RKO (cell line): ENCODE measurements at regions not wholly inside any gene's neighbourhood (a gene's known extent, or its start where the extent isn't known, plus 50 kb on each side); places are given as distances from the start of the nearest gene placed in this dataset.
"Not testable (repeated sequence)": the region's sequence is repeated elsewhere in the genome, so short reads cannot be mapped to it uniquely, and the experiment has no call there.

Source experiments
- DNase-seq: peaks from one replicate; pipeline ENCODE4 v3.0.0-alpha.2; 2016; ENCODE audit warnings: low spot score

DNA sequence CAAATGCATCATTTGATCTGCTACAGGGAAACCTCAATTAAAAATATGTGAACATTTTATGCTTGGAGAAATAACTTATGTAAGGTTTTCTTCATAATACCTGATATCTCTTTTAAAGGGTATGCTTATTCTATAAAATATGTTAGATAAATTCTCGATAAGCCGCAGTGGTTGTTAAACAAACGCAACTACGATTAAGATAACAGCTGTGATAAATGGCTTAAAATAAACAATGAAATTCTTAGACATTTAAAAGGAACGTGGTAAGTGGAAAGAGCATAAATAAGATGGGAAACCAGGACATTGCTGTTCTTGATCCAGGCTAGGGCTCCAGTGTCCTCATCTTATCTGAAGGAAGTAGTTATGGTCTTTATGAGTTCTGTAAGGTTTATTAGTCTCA, 415.9 kb downstream of the CD83 start:
- no peak for DNase-seq

DNA sequence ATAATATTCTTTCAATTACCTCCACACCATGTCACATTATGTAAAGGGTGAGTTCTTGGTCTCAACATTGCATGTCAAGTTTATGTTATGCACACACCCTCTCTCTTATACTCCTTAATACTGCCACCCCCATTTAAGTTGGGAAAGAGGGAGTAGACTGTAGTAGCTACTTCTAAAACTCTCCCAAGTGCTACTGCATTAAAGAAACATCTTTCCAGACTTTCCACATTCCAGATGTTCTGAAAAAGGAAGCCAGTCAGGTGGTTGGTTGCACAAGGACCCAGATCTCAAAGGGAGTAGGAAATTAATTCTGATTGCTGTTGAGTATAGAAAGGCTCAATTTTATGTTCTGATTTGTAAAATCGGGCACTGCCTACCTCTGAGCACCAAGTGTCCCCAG, 419.5 kb downstream of the CD83 start:
- no peak for DNase-seq

DNA sequence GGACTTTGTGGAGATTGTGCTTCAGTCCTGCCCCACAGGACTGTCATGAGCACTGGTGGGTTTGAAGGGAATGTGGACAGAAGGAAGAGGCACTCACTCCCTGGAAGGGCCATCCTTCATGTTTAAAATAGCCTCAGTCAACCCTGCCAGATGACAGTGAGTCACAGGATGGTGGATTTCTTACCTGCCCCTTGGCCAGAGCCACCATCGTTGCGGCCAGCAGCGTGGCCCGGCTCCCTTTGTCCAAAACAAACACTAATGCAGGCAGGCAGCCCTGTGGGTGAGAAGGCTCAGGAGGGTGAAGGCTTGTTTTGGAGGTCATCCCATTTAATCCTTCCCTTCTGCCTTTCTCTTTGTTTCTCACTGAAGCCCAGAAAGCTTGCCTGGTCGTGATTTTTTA, 422.7 kb downstream of the CD83 start:
- no peak for DNase-seq

DNA sequence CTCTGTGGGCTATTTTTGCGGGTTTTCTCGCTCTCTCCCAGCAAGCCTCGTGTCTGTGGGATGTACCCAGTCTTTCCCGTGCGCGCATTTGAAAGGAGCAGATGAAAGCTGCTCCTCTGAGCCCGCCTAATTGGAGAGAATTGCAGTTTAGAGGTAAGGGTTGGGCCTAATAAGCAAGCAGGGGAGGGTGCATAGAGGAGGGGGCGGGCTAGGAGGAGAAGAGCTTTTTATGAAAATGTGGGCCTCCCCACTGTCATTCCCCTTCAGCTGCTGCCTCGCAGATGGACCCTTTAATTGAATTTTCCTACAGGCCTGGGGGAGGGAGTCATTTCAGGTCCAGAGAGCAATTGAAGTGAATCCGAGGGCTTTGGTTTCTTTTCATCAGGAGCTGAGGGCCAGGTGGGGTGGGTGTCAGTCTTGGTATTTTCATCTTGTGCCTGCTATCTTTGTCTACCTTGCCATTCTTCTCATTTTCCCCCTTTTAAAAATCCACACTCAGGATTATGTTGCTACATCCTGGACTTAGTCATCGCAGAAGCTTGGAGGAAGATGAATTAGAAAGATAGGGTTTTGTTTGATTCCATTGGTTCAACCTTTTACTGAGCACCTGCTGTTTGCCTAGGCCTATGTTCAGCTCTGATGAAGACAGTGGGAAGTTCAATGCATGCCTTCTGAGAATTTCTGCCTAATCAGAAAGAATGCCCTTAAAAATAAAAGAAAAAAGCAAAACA, 423.4 kb downstream of the CD83 start:
- no peak for DNase-seq

DNA sequence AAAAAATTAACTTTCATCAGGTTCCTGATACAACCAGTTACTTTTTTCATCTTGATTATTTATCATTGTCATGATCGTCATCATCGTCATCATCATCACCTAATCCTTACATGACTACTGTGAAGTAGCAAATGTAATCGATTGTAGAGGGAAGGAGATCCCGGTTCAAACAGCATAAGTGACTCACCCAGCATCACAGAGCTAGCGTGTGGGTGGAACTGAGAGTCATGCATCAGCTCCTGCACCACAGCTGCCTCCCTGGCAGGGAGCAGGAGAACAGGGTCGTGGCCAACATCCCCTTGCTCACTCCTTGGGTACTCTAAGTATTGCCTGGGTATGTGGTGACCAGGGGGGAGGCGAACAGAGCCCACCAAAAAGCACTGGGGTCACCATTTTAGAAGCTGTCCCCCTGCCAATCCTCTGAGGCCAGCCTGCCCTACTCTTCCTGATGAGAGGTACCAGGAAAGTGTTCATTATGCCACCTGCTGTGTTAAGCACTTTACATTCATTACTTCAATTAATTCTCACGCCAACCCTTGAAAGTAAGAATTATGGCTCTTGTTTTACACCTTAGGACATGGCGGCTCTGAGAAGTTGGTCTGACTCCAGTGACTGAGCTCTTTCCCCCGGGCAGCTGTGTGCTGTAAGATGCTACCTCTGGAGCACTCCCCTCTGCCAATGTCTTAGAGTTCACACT, 425.2 kb downstream of the CD83 start:
- DNase-seq = peak; percentile 58

DNA sequence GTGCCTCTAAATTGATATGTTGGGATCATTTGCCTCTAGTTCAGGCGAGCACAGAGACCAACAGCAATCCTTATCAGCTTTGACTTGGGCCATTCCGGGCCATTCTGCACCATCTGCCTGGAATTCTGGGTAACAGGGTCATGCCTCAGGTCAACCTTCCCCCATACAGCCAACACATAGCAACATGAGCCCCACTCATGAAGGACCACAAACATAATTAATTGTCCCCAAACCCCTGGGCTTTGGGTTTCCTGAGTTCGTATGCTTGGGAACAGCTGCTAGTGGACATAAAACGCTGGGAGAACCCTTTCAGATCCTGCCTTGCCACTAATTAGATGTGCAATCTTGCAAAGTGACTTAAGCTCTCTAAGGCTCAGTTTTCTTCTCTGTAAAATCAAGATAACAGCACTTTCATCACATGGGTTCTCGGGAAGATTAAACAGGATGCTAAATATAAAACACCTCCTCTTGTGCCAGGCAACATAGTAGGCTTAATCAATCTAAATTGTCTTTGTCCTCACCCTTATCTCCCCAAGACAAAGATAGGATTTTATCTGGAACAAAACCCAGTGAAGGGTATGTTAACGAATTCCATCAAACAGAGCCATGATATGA, 426.5 kb downstream of the CD83 start:
- DNase-seq = no peak

DNA sequence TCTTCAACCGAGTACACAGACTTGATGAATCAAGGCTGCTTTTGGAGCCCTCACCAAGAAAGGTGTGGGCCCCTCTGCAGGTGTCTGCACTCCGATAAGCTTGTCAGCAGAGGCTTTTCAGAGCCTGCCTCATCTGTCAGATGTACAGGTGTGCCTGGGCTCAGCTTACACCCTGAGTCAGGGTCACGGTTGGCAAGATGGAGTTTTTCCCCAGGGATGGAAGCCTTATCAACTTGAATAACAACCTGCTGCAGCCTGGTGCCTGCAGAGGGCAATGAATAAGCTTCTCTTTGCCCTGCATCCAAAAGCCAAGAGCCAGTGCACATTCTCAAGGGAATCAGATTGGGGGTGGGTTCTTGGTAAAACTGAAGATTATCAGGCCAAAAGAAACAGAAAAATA, 427.1 kb downstream of the CD83 start:
- DNase-seq = no peak

DNA sequence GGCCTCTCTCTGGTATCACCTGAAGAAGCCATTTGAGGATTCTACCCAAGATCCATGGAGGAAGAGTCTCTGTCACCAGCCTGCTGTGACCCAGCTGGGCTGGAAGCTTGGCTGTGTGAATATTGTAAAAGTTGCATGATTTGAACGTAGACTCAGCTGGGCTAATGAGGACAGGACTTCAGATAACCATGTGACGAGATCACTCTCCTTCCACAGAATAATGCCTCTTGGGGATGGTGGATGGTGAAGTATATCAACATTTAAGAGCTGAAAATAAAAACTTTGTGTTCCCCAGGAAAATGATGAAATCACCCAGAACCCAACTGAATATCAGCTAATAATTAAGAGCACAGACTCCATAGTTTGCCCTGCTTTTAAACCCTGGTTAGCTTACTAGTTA, 427.9 kb downstream of the CD83 start:
- DNase-seq = no peak

DNA sequence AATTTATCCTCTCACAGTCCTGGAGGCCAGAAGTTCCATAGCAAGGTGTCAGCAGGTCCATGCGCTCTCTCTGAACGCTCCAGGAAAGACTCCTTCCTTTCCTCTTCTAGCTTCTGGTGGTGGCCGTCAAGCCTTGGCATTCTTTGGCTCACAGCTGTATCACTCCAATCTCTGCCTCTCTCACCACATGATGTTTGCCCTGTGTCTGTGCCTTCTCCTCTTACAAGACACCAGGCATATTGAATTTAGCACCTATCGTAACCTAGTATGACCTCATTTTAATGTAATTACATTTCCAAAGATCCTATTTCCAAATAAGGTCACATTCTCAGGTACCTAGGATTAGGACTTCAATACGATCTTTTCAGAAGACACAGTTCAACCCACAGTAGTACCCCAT, 428.5 kb downstream of the CD83 start:
- no peak for DNase-seq

DNA sequence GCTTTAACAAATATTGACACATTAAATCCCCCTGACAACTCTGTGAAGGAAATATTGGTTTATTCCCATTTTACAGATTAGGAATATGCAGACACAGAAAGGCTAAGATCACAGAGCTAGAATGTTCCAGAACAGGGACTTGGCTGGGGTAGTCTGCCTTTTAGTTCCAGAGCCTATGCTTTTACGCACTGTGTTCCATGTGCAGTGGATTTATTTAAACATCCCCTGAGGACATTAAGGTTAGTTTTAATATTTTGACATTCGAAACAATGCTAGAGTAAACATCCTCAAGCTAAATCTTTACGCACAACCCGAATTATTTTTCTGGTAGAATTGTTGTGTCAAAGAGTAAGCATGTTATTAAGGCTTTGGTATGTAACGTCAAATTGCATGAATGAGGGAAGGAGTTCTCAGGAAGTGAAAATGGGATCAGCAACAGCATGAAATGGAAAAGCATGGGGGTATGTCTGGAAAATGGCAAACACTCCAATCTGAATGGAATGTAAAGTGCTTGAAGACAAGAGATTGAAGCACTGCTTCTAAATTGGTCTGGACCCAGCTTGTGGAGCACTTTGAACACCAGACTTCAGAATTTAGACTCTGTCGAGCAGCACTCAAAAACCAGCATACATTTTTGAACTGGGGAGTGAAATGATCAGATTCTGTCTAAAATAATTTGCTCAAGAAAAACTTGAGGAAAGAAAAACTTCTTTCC, 429.9 kb downstream of the CD83 start:
- no peak for DNase-seq

DNA sequence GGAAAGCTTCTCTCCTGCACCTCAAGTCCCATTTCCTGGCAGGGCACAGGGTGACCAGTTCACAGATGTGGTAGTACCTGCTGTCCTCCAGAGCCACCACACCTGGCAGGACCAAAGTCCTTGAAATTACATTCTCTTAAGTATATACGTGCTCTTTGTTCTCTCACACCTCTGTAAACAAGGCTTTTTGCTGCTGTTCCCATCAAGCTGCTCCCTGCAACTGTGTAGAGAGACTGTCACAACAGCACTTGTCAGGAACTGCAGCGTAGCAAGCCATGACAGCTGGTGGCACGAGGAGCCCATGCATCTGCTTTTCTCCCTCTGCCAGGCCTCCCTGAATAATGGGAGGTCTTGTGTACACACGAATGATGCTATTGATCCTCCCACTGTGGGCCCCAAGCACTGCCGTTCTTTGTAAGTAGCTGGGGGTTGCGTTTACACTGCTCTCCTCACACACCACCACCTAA, 431.8 kb downstream of the CD83 start:
- DNase-seq = no peak

DNA sequence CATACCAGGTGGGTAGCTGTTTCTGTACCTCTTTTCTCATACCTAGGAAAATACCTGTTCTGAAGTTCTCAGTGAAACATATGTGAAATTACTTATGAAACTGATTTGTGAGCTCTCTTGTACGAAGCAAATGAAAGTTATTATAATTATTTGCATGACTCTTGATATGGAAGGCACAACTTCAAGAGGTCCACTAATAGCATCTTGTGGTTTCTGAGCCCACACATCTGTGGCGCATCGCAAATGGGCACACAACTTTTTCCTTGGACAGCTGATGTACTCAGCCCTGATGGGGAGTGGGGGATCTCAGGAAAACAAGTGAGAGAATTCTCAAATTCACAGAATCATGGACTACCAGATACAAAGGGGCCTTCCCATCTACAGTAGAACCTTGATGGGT, 432.3 kb downstream of the CD83 start:
- DNase-seq = no peak

DNA sequence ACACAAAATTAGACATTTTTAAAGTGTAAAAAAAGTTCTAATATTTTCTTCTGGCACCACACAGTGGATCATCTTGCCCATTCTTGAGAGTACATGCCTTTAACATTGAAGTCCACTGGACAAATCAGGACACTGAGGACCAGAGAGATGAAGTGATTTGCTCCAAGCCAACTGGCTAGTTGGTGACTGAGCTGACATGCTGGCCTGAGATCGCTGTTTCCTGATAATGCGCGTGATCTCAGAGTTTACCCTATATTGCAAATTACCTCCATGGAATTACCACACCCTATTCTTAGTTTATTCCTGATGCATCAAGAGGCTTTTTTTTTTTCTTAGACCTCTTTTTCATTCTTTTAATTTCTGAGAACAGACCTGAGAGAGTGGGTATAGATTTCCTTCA, 432.8 kb downstream of the CD83 start:
- no peak for DNase-seq

DNA sequence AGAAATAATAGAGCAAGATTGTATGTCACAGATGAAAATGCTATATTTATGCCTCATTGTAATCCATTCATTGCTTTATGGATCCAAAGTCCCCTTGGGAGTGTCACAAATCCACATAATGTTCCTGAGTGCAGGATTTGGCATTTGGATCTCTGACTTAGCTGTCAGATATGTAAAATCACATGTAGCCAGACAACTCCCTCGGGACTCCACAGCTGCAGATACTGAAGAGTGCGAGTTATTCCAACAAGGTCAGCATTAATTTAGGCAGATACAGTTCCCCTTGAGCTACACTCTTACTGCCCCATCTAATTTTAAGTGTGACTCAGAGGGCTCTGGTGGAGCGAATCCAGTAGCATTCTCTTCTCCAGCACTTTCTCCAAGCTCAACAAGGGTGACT, 433.2 kb downstream of the CD83 start:
- DNase-seq = no peak

DNA sequence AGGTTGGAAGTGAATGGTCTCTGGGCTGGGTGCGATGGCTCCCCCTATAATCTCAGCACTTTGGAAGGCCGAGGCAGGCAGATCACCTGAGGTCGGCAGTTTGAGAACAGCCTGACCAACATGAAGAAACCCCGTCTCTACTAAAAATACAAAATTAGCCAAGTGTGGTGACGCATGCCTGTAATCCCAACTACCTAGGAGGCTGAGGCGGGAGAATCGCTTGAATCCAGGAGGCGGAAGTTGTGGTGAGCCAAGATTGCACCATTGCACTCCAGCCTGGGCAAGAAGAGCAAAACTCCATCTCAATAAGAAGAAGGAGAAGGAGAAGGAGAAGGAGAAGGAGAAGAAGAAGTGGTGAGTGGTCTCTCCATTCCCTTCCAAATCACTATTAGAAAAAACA, 434.0 kb downstream of the CD83 start:
- DNase-seq = not testable (repeated sequence)

DNA sequence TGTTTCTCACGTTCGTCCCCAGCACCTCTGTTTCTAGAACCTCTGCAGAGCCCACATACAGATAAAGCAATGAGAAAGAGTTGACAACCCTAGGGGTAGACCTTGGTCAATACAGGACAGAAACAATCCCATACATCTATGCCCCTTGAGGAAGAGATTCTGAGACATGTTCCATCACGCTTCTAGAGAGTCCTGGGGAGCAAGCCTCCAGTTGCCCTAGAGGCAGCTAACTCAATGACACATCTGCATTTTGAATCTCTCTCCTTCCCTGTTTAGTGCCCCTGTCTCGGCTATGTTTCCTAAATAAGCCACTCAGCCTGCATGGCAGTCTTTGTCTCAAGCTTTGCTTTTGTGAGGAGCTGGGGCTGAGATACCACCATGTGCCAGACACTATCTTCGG, 435.3 kb downstream of the CD83 start:
- DNase-seq = no peak

DNA sequence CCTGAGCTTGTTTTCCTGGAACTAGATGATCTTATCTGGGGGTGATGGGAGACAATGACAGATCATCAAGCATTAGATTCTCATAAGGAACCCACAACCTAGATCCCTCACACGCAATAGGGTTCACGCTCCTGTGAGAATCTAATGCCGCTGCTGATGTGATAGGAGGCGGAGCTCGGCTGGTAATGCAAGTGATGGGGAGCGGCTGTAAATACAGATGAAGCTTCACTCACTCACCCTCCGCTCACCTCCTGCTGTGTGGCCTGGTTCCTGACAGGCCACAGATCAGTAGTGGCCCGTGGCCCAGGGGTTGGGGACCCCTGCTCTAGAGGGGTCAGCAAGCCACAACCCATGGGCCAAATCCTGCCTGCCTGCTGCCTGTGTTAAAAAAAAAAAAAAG, 435.9 kb downstream of the CD83 start:
- DNase-seq = no peak

DNA sequence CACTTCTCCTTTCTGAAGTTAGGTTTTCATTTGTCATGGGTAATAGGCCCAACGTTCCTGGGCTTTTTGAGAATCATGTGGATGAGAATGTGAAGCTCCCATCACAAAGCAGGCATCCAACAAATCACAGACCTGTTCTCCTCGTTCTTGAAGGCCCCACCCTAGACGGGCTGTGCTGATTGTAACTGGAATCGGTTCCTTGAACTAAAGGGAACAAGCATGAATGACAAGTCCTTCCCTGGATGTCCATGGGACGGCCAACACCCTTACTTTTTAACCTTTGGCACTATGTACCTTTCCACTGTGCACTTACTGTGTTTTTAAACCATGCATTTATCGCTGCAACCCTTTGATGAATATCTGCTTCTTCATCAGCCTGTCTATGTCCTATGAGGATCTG, 438.2 kb downstream of the CD83 start:
- no peak for DNase-seq

DNA sequence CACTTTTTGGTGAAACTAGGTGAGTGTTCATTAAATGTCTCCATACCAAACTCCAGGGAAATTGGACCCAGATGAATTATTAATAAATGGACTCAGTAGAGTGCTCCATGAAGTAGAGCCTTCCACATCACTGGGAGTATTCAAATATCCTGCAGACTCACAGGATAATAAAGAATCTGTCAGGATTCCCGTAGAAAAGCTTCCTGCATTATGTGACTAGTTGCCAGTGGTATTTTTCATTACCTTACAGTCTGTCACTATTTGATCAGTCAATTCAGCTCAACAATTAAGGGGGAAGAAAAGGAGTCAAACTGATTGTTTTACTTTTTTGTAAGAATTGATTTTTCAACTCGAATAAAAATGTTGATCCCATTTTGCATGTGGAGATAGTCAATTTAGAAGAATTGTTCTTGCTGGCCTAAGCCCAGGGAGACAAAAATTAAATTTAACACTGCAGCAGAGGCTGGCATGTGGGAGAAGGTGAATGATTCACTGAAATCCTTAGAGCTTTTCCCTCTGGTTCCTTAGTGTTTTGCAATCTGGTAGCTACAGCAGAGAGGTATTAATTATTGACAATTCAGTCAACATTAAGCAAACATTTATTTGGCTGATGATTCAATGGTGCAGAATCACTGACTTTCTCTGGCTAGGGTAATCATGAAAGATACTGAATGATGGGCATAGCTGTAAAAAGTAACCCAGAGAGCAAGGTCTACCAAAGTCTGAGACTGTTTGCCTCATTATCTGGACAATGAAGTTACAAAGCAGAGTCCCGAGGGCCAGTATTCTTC, 442.4 kb downstream of the CD83 start:
- DNase-seq = no peak

DNA sequence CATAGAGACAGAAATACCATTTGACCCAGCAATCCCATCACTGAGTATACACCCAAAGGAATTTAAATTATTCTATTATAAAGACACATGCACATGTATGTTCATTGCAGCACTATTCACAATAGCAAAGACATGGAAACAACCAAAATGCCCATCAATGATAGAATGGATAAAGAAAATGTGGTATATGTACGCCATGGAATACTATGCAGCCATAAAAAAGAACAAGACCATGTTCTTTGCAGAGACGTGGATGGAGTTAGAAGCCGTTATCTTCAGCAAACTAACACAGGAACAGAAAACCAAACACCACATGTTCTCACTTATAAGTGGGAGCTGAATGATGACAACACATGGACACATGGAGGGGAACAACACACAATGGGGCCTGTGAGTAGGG, 444.0 kb downstream of the CD83 start:
- not testable (repeated sequence) for DNase-seq

DNA sequence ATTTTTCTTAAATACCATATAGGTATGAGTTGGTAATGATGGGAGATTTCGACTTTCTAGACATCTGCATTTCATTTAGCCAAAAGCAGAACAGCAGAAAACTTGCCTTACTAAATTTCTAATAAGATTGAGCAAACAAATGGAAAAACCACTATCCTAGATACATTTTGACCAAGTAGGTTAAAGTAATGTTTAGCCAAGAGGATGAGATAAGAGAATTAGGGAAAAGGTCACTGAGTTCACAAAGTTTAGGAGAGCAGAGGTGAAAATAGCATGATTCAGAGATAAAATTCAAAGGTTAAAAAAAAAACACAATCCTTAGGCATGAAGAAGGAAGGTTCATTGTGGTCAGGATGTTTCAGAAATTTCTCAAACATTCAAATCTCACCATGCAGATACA, 450.3 kb downstream of the CD83 start:
- DNase-seq = no peak

DNA sequence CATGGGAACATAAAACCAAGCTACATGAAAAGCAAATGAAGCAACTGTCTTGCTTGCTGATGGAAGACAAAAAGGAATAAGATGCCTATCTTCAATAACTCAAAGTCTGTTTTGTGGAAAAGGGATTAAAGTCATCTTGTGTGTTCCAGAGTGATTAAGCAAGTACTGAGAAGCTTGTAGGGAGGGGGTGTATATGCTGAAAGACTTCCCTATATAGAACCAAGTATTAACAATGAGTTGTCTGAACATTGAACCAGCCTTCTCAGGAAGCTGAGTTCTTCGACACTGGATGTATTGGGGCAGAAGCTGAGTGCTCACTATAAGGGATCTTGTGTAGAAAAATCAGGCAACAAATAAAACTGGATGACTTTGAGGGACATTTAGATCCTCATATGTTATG, 451.8 kb downstream of the CD83 start:
- no peak for DNase-seq
